ENCODE measurements at regions not wholly inside any gene's neighbourhood (a gene's known extent, or its start where the extent isn't known, plus 50 kb on each side); places are given as distances from the start of the nearest gene placed in this dataset.

DNA sequence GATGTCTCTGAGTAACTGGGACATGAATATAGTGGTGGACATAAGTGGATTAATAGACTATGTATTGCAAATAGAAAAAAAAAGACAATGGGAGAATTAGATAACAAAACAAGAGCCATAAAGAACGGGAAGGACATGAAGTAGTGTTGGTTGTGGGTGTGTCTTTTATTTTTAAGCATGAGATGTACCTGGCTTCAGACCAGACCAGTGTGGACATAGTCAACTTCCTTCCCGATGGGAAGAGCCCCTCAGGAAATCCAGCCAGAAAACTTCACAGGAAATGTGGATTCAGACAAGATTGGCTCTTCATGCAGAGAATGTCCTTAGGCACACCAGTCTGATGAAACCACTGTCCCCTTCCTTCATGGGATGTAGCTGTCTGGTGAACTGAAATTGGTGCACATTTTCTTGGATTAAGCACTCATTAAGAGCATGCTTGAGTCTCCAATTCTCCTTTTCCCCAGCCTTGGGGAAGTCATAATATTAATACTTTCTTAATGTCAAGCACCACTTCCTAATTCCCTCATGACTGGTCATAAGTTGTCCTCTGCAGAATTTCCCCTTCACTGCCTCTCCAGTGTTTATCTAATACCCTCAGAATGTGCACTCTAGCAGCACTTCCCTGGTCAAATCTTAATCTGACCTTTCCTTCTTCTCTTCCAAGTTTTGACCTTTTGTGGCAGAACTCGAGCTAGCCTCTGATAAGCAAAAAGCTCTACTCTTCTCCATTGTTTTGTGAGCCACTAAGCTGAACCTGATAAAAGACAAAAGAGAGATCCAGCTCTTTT, 350.6 kb upstream of the MAF start:
- H3K4me3 Mint-ChIP-seq: no peak overlapping the region
- H3K27me3 Mint-ChIP-seq: peaks cover 2% of the 10 kb centered on the region
- ChIA-PET CTCF (no interaction called here), POLR2A (no interaction called here)
- intact Hi-C loops (cut with micrococcal nuclease): no loop called here
- H3K27ac Mint-ChIP-seq: no peak overlapping the region
- no peak for ATAC-seq (ENCODE audit: low read depth)
- no peaks in the 10 kb centered on the region for H3K9me3 Mint-ChIP-seq
- H3K4me1 Mint-ChIP-seq: no peaks in the 10 kb centered on the region
- no peak for DNase-seq
- no peaks in the 10 kb centered on the region for H3K36me3 Mint-ChIP-seq (ENCODE audit: low read depth)
- TF ChIP-seq, protein P1, sequence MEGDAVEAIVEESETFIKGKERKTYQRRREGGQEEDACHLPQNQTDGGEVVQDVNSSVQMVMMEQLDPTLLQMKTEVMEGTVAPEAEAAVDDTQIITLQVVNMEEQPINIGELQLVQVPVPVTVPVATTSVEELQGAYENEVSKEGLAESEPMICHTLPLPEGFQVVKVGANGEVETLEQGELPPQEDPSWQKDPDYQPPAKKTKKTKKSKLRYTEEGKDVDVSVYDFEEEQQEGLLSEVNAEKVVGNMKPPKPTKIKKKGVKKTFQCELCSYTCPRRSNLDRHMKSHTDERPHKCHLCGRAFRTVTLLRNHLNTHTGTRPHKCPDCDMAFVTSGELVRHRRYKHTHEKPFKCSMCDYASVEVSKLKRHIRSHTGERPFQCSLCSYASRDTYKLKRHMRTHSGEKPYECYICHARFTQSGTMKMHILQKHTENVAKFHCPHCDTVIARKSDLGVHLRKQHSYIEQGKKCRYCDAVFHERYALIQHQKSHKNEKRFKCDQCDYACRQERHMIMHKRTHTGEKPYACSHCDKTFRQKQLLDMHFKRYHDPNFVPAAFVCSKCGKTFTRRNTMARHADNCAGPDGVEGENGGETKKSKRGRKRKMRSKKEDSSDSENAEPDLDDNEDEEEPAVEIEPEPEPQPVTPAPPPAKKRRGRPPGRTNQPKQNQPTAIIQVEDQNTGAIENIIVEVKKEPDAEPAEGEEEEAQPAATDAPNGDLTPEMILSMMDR (IDR thresholded peaks at IDR 0.05): no peak

DNA sequence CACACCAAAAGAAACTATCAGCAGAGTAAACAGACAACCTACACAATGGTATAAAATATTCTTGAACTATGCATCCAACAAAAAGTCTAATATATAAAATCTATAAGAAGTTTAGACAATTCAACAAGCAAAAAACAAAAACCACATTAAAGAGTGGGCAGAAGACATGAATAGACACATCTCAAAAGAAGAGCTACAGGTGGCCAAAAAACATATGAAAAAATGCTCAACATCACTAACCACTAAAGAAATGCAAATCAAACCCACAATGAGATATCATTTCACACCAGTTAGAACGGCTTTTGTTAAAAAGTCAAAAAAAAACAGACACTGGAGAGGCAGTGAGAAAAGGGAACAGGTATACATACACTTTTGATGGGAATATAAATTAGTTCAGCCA, 348.9 kb upstream of the MAF start:
- DNase-seq: no peak
- intact Hi-C loops (cut with micrococcal nuclease): no loop called here

DNA sequence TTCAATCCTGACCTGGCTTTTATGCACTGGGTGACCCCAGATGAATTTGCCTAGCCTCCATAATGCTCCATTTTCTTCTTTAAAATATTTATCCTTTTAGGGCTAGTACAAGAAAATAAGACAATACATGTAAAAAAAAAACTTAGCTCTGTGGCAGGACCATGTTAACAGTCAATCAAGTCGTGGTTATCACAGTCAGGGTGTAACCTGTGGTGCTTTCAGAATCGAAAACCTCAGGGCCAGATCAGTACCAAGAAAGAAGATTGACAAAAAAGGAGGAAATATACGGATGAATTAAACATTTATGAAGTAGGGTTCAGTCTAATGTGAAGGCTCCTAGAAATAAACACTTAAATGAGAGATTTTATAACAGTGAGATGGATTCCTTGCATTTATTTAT, 347.2 kb upstream of the MAF start:
- POLR2A ChIA-PET: no interaction called here
- H3K9me3 Mint-ChIP-seq: no peaks in the 10 kb centered on the region

More for the DNA sequence above, 348.9 kb upstream of the MAF start:
- H3K4me3 Mint-ChIP-seq: no peak overlapping the region
- no peak for ATAC-seq (ENCODE audit: low read depth)
- no peak overlapping the region for H3K27ac Mint-ChIP-seq
- TF ChIP-seq, protein P1 (IDR thresholded peaks at IDR 0.05): no peak
- ChIA-PET CTCF (no interaction called here), POLR2A (no interaction called here)
- no peaks in the 10 kb centered on the region for H3K4me1 Mint-ChIP-seq
- no peaks in the 10 kb centered on the region for H3K9me3 Mint-ChIP-seq
- peaks cover 2% of the 10 kb centered on the region for H3K27me3 Mint-ChIP-seq
- H3K36me3 Mint-ChIP-seq (ENCODE audit: low read depth): no peaks in the 10 kb centered on the region

DNA sequence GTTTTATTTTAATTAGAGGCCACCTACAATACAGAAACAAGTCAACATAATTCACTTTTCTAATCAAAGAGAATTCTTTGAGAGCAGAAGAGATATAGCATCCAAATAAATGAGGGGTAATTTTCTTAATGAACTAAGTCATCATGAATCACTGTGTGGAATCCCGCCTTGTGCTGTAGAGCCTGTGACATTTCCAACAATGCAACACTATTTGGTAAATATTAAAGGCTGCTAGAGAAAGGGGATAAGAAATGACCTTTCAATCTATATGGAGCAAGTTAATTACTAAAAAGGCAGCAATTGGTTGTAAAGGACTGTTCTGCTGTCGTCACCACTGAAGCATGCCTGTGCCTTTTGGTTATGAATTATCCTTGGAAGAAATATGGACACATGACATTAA, 345.7 kb upstream of the MAF start:
- no peak for ATAC-seq (ENCODE audit: low read depth)
- DNase-seq: no peak
- TF ChIP-seq, protein P1 (IDR thresholded peaks at IDR 0.05): no peak
- Mint-ChIP-seq H3K27me3 (peaks cover 2% of the 10 kb centered on the region), H3K4me3 (no peak overlapping the region), H3K27ac (no peak overlapping the region), H3K9me3 (no peaks in the 10 kb centered on the region), H3K4me1 (no peaks in the 10 kb centered on the region), H3K36me3 (ENCODE audit: low read depth) (no peaks in the 10 kb centered on the region)
- ChIA-PET CTCF (no interaction called here), POLR2A (no interaction called here)
- intact Hi-C loops (cut with micrococcal nuclease): no loop called here

More for the DNA sequence above, 347.2 kb upstream of the MAF start:
- no peaks in the 10 kb centered on the region for H3K4me1 Mint-ChIP-seq
- H3K36me3 Mint-ChIP-seq (ENCODE audit: low read depth): no peaks in the 10 kb centered on the region
- no peak overlapping the region for H3K4me3 Mint-ChIP-seq
- TF ChIP-seq, protein P1 (IDR thresholded peaks at IDR 0.05): no peak
- CTCF ChIA-PET: no interaction called here
- H3K27ac Mint-ChIP-seq: no peak overlapping the region
- intact Hi-C loops (cut with micrococcal nuclease): no loop called here
- H3K27me3 Mint-ChIP-seq: peaks cover 2% of the 10 kb centered on the region
- DNase-seq (no peak), ATAC-seq (ENCODE audit: low read depth) (no peak)

DNA sequence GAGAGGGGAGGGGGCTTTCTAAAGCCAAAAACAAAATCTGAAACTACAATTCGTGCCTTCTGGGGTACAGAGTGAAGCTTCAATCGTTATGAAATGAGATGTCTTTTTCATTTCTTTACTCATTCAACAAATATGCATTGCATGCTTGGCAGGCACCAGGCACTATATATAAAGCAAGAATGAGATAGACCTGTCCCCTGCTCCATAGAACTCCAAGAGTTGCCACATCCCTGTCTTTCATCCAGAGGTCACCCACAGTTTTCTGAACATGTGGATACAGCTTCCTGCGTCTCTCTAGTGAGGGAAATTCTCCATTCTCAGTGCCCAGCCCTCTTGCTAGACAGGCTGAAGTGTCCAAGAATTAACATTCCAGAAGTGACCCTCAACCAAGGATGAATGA, 343.2 kb upstream of the MAF start:
- POLR2A ChIA-PET: no interaction called here
- DNase-seq (no peak), ATAC-seq (ENCODE audit: low read depth) (no peak)
- H3K9me3 Mint-ChIP-seq: no peaks in the 10 kb centered on the region
- no peak overlapping the region for H3K27ac Mint-ChIP-seq
- H3K27me3 Mint-ChIP-seq: peaks cover 2% of the 10 kb centered on the region
- intact Hi-C loops (cut with micrococcal nuclease): no loop called here
- TF ChIP-seq, protein P1 (IDR thresholded peaks at IDR 0.05): no peak
- CTCF ChIA-PET: no interaction called here
- H3K36me3 Mint-ChIP-seq (ENCODE audit: low read depth): no peaks in the 10 kb centered on the region
- no peak overlapping the region for H3K4me3 Mint-ChIP-seq
- no peaks in the 10 kb centered on the region for H3K4me1 Mint-ChIP-seq
